OCI-LY7 (cell line): ENCODE measurements at regions not wholly inside any gene's neighbourhood (a gene's known extent, or its start where the extent isn't known, plus 50 kb on each side); places are given as distances from the start of the nearest gene placed in this dataset.

ENCODE experiments used
- BruUV-seq: library from RNA; stranded (reverse); fragments of 400-500 nt; replicated peaks from 2 replicates; lab custom pipeline; 2021; lab: Mats Ljungman, UMichigan
- CTCF ChIA-PET: fragments of 300-600 bp; sonication (Branson Sonifier 250); formaldehyde crosslinking; loops from one replicate; lab custom pipeline; 2022; ENCODE audit warnings: antibody characterized with exemption; ENCODE audit not compliant: unreplicated experiment; lab: Charles Lee
- POLR2A ChIA-PET: fragments of 300-600 bp; sonication (Branson Sonifier 250); formaldehyde crosslinking; loops from one replicate; lab custom pipeline; 2022; ENCODE audit warnings: antibody characterized with exemption; lab: Charles Lee
- DNase-seq: peaks from one replicate; pipeline ENCODE4 v3.0.0-alpha.2; 2015; ENCODE audit warnings: low spot score
- H2AFZ ChIP-seq: fragments of 200-600 bp; sonication (generic), shearing (Covaris generic); 2 replicates; pipeline ENCODE4 v1.6.1; 2014; ENCODE audit warnings: mild to moderate bottlenecking, antibody characterized with exemption, low read length, moderate library complexity
- H3K27ac ChIP-seq: fragments of 200-600 bp; sonication (generic); 2 replicates; pipeline ENCODE4 v1.5.1; 2014; ENCODE audit warnings: mixed run types, low read depth, mild to moderate bottlenecking, moderate library complexity, low read length, inconsistent platforms; ENCODE audit not compliant: poor library complexity, severe bottlenecking
- H3K36me3 ChIP-seq: fragments of 200-600 bp; sonication (generic); 2 replicates; pipeline ENCODE4 v1.6.1; 2014; ENCODE audit warnings: mild to moderate bottlenecking, antibody characterized with exemption, low read length, moderate library complexity, mixed read lengths; ENCODE audit not compliant: insufficient read depth
- H3K4me1 ChIP-seq: fragments of 200-600 bp; sonication (generic); 2 replicates; pipeline ENCODE4 v1.5.1; 2014; ENCODE audit warnings: mild to moderate bottlenecking, low read length; ENCODE audit not compliant: insufficient read depth, poor library complexity, severe bottlenecking
- H3K4me2 ChIP-seq: fragments of 200-600 bp; sonication (generic); 2 replicates; pipeline ENCODE4 v1.6.1; 2014; ENCODE audit warnings: mild to moderate bottlenecking, low read length
- H3K4me3 ChIP-seq: fragments of 200-600 bp; sonication (generic); 2 replicates; pipeline ENCODE4 v1.5.1; 2014; ENCODE audit warnings: mild to moderate bottlenecking, low read depth, low read length; ENCODE audit not compliant: poor library complexity, severe bottlenecking
- H3K79me2 ChIP-seq: fragments of 200-600 bp; sonication (generic); 2 replicates; pipeline ENCODE4 v1.6.1; 2016; ENCODE audit warnings: low read depth, mild to moderate bottlenecking, low read length, moderate library complexity, mixed read lengths; ENCODE audit not compliant: insufficient read depth
- H3K9me2 ChIP-seq: fragments of 200-600 bp; sonication (generic); 2 replicates; pipeline ENCODE4 v1.6.1; 2016; ENCODE audit warnings: mild to moderate bottlenecking, low read length, mixed read lengths; ENCODE audit not compliant: insufficient read depth
- H3K9me3 ChIP-seq: fragments of 200-600 bp; sonication (generic); 2 replicates; pipeline ENCODE4 v1.6.1; 2014; ENCODE audit warnings: mild to moderate bottlenecking, mixed run types, low read length, mixed read lengths
- H4K20me1 ChIP-seq: fragments of 200-600 bp; sonication (generic); 2 replicates; pipeline ENCODE4 v1.6.1; 2014; ENCODE audit warnings: mild to moderate bottlenecking, antibody characterized with exemption, low read length, moderate library complexity, mixed read lengths; ENCODE audit not compliant: insufficient read depth
- CTCF ChIP-seq: fragments of 200-600 bp; sonication (generic); conservative IDR thresholded peaks from 2 replicates; pipeline ENCODE4 v1.5.1; 2014; ENCODE audit warnings: mild to moderate bottlenecking, antibody characterized with exemption, low read length, moderate library complexity, mixed read lengths
- EZH2phosphoT487 ChIP-seq: fragments of 200-600 bp; sonication (generic); IDR thresholded peaks from 2 replicates; pipeline ENCODE4 v1.6.1; 2018; ENCODE audit warnings: low read depth, borderline replicate concordance, mild to moderate bottlenecking, mixed run types, antibody characterized with exemption, low read length, moderate library complexity, mixed read lengths
- intact Hi-C: fragments of 100-400 bp; cut with micrococcal nuclease; formaldehyde crosslinking; loops from one replicate; pipeline ENCODE4 v1.10.0; 2022; ENCODE audit not compliant: unreplicated experiment

- BruUV-seq, result no TSS peak
- Histone ChIP-seq H3K9me3 (no peaks in the 10 kb centered on the region), H3K4me2 (no peak overlapping the region), H3K9me2 (no peaks in the 10 kb centered on the region), H3K4me1 (no peaks in the 10 kb centered on the region), H3K36me3 (no peaks in the 10 kb centered on the region), H3K4me3 (no peak overlapping the region), H3K79me2 (no peaks in the 10 kb centered on the region), H3K27ac (no peak overlapping the region), H4K20me1 (no peaks in the 10 kb centered on the region), H2AFZ (no peak overlapping the region)
- ChIA-PET POLR2A (interaction anchor here (0.7 kb wide), 1 partner anchor 119 kb away, joined by 3 read pairs; no protein-coding TSS in a partner anchor), CTCF (no interaction called here)
- intact Hi-C loops, result no loop called here
- TF ChIP-seq EZH2phosphoT487 (no peak), CTCF (no peak)
- DNase-seq, result no peak
These were observed 569.7 kb downstream of the EPHA7 start for GRCh38 chr6:92849636-92850035.

DNA sequence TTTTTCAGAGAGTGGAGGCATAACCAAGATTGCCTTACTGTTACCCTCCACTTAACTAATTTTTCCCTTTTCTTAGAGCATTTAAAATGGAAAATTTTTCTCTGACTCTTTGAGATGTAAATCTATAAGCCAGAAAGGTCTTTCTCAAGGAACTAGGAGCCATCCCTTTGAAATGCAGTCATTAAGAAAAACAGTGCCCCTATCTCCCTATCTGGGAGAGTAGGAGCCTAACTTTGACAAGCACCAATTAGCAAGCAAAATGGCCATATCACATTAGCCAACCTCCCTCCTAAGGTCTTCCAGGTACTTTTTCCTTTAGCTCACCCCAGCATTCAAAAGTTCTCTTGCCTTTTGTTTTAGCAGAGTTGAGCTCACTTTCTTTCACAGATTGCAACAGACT is 570.5 kb downstream of the EPHA7 start:
- Histone ChIP-seq H3K9me3 (no peaks in the 10 kb centered on the region), H4K20me1 (no peaks in the 10 kb centered on the region), H3K27ac (no peak overlapping the region), H2AFZ (no peak overlapping the region), H3K4me3 (no peak overlapping the region), H3K36me3 (no peaks in the 10 kb centered on the region), H3K79me2 (no peaks in the 10 kb centered on the region), H3K9me2 (no peaks in the 10 kb centered on the region), H3K4me2 (no peak overlapping the region), H3K4me1 (no peaks in the 10 kb centered on the region)
- POLR2A ChIA-PET, result interaction anchor here (0.7 kb wide), 1 partner anchor 119 kb away, joined by 3 read pairs; no protein-coding TSS in a partner anchor
- intact Hi-C loops, result no loop called here
- CTCF ChIA-PET, result no interaction called here
- no TSS peak for BruUV-seq
- no peak for DNase-seq
- TF ChIP-seq EZH2phosphoT487, result no peak
- no peak for TF ChIP-seq CTCF

GRCh38 chr6:92848459-92848858 is 570.9 kb downstream of the EPHA7 start:
- no peaks in the 10 kb centered on the region for H3K9me2 ChIP-seq
- ChIA-PET CTCF (no interaction called here), POLR2A (interaction anchor here (1.6 kb wide), 1 partner anchor 31 kb away, joined by 3 read pairs; no protein-coding TSS in a partner anchor)
- TF ChIP-seq CTCF, result no peak
- TF ChIP-seq EZH2phosphoT487, result no peak
- H3K9me3 ChIP-seq, result no peaks in the 10 kb centered on the region
- H3K4me3 ChIP-seq, result no peak overlapping the region
- H3K27ac ChIP-seq, result no peak overlapping the region
- no peaks in the 10 kb centered on the region for H3K36me3 ChIP-seq
- no peaks in the 10 kb centered on the region for H3K79me2 ChIP-seq
- intact Hi-C loops, result no loop called here
- H3K4me2 ChIP-seq, result no peak overlapping the region
- DNase-seq, result no peak
- no peaks in the 10 kb centered on the region for H3K4me1 ChIP-seq
- H2AFZ ChIP-seq, result no peak overlapping the region
- no peaks in the 10 kb centered on the region for H4K20me1 ChIP-seq
- no TSS peak for BruUV-seq
